Esophagus (tissue), 2 donors: ENCODE measurements at regions not wholly inside any gene's neighbourhood (a gene's known extent, or its start where the extent isn't known, plus 50 kb on each side); places are given as distances from the start of the nearest gene placed in this dataset.

ENCODE experiments used
- H3K27ac ChIP-seq, 2 donors: one replicate each; pipeline ENCODE4 v1.5.1; 2013; ENCODE audit warnings: low read depth in 2 of 2, mild to moderate bottlenecking in 2 of 2, inconsistent platforms in 1 of 2, low read length in 1 of 2, moderate library complexity in 1 of 2
- H3K27me3 ChIP-seq, 2 donors: one replicate each; pipeline ENCODE4 v1.6.1; 2013; ENCODE audit warnings: low read length in 2 of 2, control low read depth in 1 of 2, mild to moderate bottlenecking in 1 of 2; ENCODE audit not compliant: insufficient read depth in 2 of 2, control insufficient read depth in 1 of 2
- H3K36me3 ChIP-seq, 2 donors: one replicate each; pipeline ENCODE4 v1.6.1; 2013; ENCODE audit warnings: low read length in 1 of 2; ENCODE audit not compliant: control insufficient read depth in 2 of 2, insufficient read depth in 2 of 2
- H3K4me1 ChIP-seq, 2 donors: one replicate each; pipeline ENCODE4 v1.6.1; 2013; ENCODE audit warnings: low read length in 1 of 2; ENCODE audit not compliant: control insufficient read depth in 2 of 2, insufficient read depth in 2 of 2
- H3K4me3 ChIP-seq, 2 donors: one replicate each; pipeline ENCODE4 v1.5.1; 2013; ENCODE audit warnings: low read length in 2 of 2, mild to moderate bottlenecking in 2 of 2, low read depth in 1 of 2, moderate library complexity in 1 of 2
- H3K9me3 ChIP-seq, 2 donors: one replicate each; pipeline ENCODE4 v1.6.1; 2013; ENCODE audit warnings: mild to moderate bottlenecking in 2 of 2, low read depth in 1 of 2, low read length in 1 of 2, moderate library complexity in 1 of 2; ENCODE audit not compliant: control insufficient read depth in 2 of 2, insufficient read depth in 1 of 2
- WGBS, 2 donors: extraction: QIAGEN DNeasy Blood & Tissue Kit; methylation state at CpG; one replicate each; pipeline ENCODE4 v1.1.7; 2013; 5-methylcytosine and 5-hydroxymethylcytosine counted together
- donor health status: healthy with polysubstance abuse.
- donor health status: Bipolar disorder and iron deficiency.

DNA sequence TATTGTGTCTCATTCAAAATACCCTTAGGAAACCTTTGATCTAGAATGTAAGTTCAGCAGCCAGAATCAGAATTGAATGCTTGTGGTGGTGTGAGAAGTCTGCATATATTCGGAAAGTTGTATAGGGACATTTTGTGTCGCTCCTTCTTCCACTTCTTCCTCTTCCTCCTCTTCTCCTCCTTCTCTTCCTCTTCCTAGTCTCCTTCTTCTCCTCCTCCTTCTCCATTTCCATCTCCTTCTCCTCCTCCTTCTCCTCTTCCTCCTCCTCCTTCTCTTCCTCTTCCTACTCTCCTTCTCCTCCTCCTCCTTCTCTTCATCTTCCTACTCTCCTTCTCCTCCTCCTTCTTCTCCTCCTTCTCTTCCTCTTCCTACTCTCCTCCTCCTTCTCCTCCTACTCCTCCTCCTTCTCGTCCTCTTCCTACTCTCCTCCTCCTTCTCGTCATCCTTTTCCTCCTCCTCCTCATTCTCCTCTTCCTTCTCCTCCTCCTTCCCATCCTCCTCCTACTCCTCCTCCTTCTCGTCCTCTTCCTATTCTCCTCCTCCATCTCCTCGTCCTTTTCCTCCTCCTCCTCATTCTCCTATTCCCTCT, 749.3 kb upstream of the GOLIM4 start:
- Histone ChIP-seq H3K9me3 (no peaks in the 10 kb centered on the region), H3K4me3 (no peak overlapping the region), H3K4me1 (no peaks in the 10 kb centered on the region), H3K27me3 (no peaks in the 10 kb centered on the region), H3K36me3 (no peaks in the 10 kb centered on the region), H3K27ac (no peak overlapping the region)
- WGBS, 2 donors, result 70 to 77% methylated on average over 6 of the region's 6 CpGs

DNA sequence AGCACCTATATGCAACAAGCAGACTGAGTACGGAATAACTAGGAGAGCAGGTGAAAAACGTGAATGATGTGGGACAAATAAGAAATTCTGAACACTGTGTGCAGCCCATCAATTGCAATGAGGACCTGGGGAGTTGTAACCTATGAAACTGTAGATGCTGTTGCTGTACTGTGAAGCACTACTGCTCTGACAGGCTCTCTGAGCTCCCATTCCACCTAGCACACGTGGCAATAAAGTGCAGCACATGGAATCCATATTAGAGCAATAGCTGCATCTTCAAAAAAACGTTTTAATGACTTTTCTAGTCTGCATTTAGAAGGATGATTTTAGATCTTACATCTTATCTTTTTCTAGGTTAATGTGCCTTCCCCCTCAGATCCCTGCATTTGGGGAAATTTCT, 748.7 kb upstream of the GOLIM4 start:
- no peaks in the 10 kb centered on the region for H3K4me1 ChIP-seq
- no peak overlapping the region for H3K4me3 ChIP-seq
- no peaks in the 10 kb centered on the region for H3K9me3 ChIP-seq
- WGBS, 2 donors, result 61% methylated on average over 4 of the region's 4 CpGs
- no peak overlapping the region for H3K27ac ChIP-seq
- no peaks in the 10 kb centered on the region for H3K27me3 ChIP-seq
- no peaks in the 10 kb centered on the region for H3K36me3 ChIP-seq

DNA sequence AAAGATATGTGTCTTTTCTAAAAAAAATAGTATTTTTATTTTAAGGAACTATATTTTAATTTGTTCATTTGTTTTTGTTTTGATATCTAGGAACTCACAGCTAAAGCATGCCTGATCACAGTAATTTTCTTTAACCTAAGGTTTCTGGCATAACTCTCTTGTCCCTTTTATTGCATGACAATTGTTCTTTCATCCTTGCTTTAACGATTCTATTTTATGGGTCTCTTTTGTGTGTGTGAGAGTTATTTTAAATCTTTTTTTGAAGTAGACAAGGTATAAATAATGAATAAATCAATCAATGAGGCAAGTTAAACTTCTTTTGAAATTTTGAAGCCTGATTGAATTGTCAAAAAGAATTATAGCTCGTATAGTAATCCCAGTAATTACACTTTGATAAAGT, 747.8 kb upstream of the GOLIM4 start:
- Histone ChIP-seq H3K9me3 (no peaks in the 10 kb centered on the region), H3K4me3 (no peak overlapping the region), H3K27me3 (no peaks in the 10 kb centered on the region), H3K4me1 (no peaks in the 10 kb centered on the region), H3K36me3 (no peaks in the 10 kb centered on the region), H3K27ac (no peak overlapping the region)
- 40 to 44% methylated on average over 2 of the region's 2 CpGs for WGBS, 2 donors

DNA sequence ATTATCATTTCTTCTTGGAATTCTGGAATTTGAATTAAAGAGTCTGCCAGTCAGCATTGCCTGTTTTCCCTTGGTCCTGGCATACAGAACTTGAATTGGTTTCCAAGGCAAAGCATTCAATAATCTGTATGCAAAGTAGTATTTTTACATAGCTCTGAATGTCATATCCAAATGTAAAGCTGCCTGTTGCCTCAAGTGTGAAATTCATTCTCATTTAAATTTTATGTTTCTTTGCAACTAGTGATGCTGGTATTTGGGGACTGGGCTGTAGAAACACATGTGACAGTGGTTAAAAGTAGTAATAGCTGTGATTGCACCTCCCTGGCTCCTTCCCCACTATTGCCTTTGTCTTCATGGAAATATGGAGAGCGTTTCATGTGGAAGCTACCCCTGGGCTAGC, 743.9 kb upstream of the GOLIM4 start:
- Histone ChIP-seq H3K4me3 (no peak overlapping the region), H3K9me3 (no peaks in the 10 kb centered on the region), H3K27ac (no peak overlapping the region), H3K36me3 (no peaks in the 10 kb centered on the region), H3K27me3 (no peaks in the 10 kb centered on the region), H3K4me1 (no peaks in the 10 kb centered on the region)
- 76 to 87% methylated on average over 1 of the region's 1 CpG for WGBS, 2 donors

DNA sequence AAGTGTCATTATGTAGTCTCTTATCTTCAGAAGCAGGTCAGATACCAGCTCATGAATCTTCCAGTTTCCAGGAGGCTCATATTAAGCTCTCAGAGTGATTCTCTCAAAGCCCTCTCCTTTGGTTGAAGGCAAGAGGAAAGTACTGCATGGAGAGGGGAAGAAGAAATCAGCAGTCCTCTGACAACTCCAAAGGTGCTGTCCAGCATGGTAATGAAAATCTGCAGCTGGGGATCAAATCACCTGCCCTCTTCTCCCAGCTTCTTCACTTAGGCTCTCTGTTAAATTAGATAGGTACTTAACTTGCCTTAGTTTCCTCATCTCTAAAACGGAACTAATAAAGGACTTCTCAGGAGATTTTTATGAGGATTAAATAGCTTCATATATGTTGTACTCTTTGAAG, 738.8 kb upstream of the GOLIM4 start:
- Histone ChIP-seq H3K36me3 (no peaks in the 10 kb centered on the region), H3K9me3 (no peaks in the 10 kb centered on the region)
- WGBS, 2 donors, result 88 to 91% methylated on average over 1 of the region's 1 CpG

DNA sequence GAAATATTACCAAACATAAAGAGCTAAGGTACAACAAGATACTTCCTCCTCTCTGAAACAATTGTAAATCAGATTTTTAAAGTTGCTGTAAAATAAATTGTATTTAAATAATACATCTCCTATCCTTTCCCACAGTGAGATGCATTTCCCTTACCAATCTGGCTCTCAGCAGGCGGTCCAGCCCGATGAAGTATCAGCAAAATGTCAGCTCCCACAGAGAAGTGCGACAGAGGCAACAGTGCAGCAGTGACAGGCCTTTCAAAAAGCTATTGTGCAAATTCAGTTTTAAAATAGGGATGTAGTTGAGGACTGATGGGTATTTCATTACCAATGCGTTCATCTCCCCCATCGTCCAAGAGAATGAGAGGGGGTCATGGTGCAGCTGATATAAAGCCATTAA, 733.2 kb upstream of the GOLIM4 start:
- Histone ChIP-seq H3K9me3 (no peaks in the 10 kb centered on the region), H3K4me1 (no peaks in the 10 kb centered on the region), H3K36me3 (no peaks in the 10 kb centered on the region), H3K4me3 (no peak overlapping the region), H3K27ac (no peak overlapping the region), H3K27me3 (no peaks in the 10 kb centered on the region)
- 76 to 84% methylated on average over 5 of the region's 5 CpGs for WGBS, 2 donors

More for the DNA sequence above, 738.8 kb upstream of the GOLIM4 start:
- Histone ChIP-seq H3K4me3 (no peak overlapping the region), H3K27me3 (no peaks in the 10 kb centered on the region), H3K4me1 (no peaks in the 10 kb centered on the region), H3K27ac (no peak overlapping the region)

DNA sequence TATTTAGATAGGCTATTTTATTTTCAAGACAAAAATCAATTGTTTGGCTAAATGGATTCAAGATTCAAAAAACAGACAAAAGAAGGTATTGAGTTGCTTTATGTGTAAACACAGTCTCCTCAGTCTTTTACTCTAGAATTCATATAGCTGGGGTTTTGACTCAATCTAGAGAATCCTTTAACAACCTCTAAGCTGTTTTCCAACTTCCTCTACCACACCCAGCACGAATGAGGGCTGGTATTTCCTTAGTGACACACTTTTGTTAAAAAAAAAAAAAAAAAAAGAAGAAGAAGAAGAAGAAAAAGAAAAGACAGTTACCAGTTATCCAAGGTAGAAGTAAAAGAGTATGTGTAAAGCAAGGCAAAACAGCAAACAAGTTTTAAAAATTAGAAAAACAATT, 732.8 kb upstream of the GOLIM4 start:
- Histone ChIP-seq H3K27ac (no peak overlapping the region), H3K4me1 (no peaks in the 10 kb centered on the region), H3K4me3 (no peak overlapping the region), H3K27me3 (no peaks in the 10 kb centered on the region), H3K36me3 (no peaks in the 10 kb centered on the region), H3K9me3 (no peaks in the 10 kb centered on the region)
- whole genome bisulfite sequencing, 2 donors, result 27 to 35% methylated on average over 1 of the region's 1 CpG

DNA sequence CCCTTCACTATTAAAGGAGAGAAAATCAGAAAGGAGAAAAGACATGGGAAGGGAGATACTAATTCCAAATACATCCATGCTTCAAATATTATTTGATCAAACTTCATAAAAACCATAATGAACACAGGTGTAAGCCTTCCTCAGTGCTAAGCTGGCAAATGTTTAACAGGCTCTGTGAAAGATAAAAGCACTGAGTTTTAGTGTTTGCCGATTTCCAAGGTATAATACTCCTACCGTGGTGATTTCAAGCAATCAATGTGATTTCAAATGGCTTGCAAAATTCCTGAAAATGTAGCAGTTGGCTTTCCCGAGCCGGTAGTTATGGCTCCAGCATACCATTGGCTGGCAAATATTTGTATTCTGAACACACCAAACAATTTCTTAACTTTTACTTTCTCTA, 732.3 kb upstream of the GOLIM4 start:
- H3K4me3 ChIP-seq, result no peak overlapping the region
- no peaks in the 10 kb centered on the region for H3K27me3 ChIP-seq
- H3K4me1 ChIP-seq, result no peaks in the 10 kb centered on the region
- H3K9me3 ChIP-seq, result no peaks in the 10 kb centered on the region
- H3K27ac ChIP-seq, result no peak overlapping the region
- WGBS, 2 donors, result 61 to 72% methylated on average over 4 of the region's 4 CpGs
- no peaks in the 10 kb centered on the region for H3K36me3 ChIP-seq

DNA sequence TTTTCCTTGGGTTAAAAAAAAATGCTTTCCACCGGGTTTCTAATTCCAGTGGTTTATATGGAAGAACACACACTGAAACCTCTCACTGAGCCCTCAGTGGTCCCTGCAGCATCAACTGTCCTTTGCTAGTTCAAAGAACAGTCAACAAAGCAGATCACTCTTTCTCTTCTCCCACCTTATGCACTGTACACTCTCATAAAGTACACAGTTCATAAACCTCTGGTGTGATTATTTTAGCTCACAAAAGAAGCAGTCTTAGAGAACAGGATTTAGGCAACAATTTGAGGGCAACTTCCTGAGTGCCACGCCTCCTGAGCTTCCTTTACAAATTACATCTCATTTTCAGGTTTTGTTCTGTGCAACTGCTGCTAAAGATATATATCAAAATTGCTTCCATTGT, 728.4 kb upstream of the GOLIM4 start:
- Histone ChIP-seq H3K36me3 (no peaks in the 10 kb centered on the region), H3K9me3 (no peaks in the 10 kb centered on the region), H3K27ac (no peak overlapping the region), H3K27me3 (no peaks in the 10 kb centered on the region), H3K4me3 (no peak overlapping the region), H3K4me1 (no peaks in the 10 kb centered on the region)
- WGBS, 2 donors, result 67 to 69% methylated on average over 2 of the region's 2 CpGs

DNA sequence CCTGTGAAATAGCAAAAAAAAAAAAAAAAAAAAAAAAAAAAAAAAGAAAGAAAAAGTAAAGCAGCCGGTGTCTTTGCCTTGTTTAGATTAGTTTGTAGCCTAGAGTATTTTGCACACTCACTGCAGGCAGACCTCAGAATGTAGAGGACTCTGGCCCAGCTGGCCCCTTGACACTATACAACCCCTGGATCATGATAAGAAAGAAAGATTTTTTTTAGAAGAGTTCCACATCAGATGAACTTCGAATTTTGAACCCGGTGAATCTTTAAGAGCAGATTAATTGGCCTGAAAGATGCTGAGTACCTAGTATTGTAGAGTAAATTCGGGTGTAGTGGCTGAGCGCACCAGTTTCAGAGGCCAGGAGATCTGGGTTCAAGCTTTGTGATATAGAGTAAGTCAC, 727.7 kb upstream of the GOLIM4 start:
- Histone ChIP-seq H3K4me3 (no peak overlapping the region), H3K27ac (no peak overlapping the region), H3K4me1 (no peaks in the 10 kb centered on the region), H3K9me3 (no peaks in the 10 kb centered on the region), H3K27me3 (no peaks in the 10 kb centered on the region), H3K36me3 (no peaks in the 10 kb centered on the region)
- WGBS, 2 donors, result 79 to 90% methylated on average over 5 of the region's 5 CpGs
